CD4-positive, alpha-beta T cell treated with Interleukin-10 for 1 hour (primary cell): ENCODE measurements at regions not wholly inside any gene's neighbourhood (a gene's known extent, or its start where the extent isn't known, plus 50 kb on each side); places are given as distances from the start of the nearest gene placed in this dataset.

Experiments used
- DNase-seq: peaks from one replicate; pipeline ENCODE4 v3.0.0-alpha.2; 2020

DNA sequence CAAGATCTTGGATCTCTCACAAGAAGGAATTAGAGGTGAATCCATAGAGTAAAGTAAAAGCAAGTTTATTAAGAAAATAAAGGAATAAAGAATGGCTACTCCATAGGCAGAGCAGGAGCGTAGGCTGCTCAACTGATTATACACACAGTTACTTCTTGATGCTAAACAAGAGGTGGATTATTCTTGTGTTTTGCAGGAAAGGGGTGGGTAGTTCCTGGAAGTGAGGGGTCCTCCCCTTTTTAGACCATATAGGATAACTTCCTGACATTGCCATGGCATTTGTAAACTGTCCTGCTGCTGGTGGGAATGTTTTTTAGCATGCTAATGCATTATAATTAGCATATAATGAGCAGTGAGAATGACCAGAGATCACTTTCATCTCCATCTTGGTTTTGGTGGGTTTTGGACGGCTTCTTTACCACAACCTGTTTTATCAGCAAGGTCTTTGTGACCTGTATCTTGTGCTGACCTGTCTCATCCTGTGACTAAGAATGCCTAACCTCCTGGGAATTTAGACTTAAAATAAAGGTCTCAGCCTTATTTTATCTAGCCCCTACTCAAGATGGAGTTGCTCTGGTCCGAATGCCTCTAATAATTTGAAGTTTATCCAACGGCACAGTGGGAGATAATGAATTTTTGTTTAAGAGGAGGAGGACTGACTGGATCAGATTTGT lies 165.7 kb upstream of the DMRT1 start:
- DNase-seq: no peak

DNA sequence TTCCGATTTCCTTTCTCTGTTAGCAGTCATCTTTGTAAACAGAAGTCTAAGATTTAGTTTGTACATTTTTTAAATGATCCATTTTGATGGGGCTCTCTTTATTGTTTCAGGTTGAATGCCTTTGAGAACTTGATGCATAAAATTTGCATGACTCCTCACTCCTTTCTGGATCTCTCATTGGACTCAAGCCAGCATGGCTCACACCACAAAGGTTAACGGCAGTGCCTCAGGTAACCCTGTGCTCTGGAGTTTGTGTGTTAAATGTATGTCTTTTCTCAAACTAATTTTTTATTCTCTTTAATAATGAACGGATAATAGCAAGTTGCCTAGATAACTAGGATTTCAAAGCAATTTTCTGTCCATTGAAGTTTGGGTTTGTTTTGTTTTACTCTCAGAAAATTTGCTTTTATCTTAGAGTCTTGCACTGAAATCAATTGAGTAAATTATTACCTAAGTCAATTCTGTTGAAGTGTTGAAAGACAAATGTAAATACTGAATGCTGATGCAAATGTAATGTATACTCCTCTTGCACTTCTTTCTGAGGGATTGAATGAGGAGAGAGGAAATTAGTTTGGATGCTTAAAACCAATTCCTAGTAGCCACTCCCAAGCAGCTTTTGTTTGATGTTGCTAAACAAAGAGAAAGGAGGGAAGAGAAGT lies 164.6 kb upstream of the DMRT1 start:
- DNase-seq: no peak

DNA sequence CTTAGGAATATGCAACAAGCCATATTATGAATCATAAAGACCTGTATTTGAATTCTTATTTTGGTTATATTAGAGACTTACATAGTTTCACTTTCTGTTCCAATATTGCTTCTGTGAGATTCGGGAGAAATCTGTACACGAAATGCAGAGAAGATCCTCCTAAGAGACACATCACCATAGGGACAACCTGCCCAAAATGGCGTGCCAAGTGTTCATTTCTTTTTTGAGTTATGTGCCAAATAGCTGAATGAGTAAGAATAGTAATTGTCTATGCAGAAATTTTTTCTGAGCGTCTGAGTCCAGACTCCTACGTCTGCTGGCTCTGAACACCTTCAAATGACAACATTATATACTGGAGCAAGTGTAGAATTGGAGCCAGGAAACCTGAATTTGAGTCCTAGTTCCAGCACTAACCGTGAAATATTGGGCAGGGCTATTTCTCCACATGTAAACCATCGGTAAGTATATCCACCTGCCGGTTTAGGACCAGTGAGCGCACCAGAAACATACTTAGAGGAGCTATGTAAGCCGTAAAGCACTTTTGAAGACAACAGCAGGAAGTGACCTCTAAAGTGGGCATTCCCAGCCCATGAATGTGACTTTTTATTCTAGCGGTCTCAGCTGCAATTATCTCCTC lies 163.9 kb upstream of the DMRT1 start:
- no peak for DNase-seq

DNA sequence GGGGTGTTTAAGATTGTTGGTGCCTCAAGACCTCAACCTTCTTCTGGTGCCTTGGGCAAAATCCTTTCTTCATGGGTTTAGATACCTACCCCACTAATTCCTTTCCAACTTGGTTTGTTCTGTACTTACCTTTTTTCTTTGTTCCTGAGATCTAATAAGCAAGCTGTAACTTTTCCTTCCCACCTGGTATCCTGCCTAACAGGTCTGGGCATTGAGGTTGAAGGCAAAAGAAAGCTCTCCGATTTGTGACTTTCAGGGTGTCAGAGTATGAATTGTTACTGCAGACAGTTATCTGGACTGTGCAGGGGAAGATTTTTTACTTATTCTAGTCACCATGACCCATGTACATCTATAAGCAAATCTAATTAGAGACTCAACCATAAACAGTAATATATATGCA lies 162.6 kb upstream of the DMRT1 start:
- no peak for DNase-seq

DNA sequence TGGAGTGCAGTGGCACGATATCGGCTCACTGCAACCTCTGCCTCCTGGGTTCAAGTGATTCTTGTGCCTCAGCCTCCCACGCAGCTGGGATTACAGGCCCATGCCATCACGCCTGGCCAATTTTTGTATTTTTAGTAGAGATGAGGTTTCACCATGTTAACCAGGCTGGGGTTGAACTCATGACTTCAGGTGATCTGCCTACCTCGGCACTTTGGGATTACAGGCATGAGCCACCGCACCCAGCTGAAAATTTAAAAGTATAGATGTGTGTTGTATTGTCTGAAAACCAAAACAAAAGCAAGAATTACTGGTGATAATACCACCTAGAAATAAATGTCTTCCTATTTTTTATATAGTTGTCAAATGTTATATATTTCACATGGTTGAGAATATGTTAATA lies 162.0 kb upstream of the DMRT1 start:
- no peak for DNase-seq

DNA sequence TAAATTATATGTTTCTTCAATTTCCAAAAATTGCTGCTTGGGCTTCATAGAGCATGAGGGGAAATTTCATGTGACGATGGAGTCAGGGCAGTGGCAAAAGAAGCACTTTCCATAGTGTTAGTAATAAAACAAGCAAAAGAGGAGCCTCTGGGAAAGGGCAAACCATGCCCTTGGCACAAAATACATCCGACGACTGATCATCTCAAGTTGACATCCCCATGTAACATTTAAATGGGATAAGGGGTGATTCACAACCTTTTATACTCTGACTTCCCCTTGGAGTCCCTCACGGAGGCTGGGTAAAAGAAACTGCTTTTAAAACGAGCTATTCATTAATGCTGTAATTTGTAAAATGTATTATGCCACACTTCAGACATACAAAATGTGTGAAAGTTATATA lies 161.4 kb upstream of the DMRT1 start:
- no peak for DNase-seq

DNA sequence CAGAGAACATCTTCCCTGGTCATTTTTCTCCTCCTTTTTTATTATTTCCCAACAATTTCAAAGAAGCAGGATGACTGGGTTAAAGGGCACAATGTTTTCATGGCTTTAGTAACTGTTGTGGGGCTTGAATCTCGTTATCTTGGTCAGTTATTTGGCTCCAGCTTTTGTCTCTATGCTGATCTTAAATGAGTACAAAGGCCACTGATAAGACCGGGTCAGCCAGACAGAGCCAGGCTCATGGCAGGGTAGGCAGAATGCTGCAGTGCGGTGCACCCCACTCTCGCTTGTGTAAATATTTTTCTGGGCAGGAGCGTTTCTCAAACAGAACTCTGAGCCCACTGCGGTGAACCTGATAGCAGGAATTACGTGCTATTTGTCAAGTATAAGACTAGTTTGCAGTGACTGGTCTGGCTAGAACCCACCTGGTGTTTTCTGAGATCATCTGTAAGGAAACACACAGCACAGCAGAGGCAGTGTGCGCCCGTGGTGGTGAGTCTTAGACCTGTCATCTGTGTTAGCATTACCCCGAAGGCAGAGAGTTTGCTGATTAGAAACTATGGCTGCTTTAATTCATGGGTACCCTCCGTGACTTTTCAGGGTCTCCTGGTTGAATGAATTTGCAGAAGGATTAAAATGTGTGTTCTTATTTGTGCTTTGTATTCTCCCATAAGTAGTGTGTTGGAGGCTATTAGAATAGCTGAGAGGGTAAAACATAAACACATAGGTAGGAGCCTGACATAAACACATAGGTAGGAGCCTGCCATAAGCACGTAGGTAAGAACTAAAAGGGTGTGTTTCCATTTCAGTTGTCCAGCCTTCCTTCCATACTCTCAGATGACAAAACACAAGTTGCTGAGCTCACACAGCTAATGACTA lies 158.6 kb upstream of the DMRT1 start:
- no peak for DNase-seq

DNA sequence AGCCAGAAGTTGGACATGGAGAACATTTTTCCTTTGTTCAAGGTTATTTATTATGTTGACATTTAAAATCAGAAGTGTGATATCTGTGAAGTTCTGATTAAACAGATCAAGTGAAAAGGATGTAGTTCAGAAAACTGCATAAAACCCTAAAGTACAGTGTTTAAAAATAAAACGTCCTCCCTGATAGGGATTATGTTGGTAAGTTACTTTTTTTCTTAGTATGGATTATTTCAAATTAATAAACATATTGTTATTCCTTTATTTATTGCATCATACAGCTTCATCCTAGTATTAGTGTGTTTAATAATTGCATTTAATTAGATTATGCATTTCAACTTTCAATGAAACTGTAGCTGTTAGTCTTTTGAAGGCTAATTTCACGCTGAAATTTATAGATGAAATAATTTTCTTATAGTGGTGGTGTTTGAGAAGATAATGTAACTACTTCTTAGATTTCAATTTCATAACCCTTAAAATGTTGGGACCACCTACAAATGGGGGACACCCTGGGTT lies 157.9 kb upstream of the DMRT1 start:
- DNase-seq: no peak

DNA sequence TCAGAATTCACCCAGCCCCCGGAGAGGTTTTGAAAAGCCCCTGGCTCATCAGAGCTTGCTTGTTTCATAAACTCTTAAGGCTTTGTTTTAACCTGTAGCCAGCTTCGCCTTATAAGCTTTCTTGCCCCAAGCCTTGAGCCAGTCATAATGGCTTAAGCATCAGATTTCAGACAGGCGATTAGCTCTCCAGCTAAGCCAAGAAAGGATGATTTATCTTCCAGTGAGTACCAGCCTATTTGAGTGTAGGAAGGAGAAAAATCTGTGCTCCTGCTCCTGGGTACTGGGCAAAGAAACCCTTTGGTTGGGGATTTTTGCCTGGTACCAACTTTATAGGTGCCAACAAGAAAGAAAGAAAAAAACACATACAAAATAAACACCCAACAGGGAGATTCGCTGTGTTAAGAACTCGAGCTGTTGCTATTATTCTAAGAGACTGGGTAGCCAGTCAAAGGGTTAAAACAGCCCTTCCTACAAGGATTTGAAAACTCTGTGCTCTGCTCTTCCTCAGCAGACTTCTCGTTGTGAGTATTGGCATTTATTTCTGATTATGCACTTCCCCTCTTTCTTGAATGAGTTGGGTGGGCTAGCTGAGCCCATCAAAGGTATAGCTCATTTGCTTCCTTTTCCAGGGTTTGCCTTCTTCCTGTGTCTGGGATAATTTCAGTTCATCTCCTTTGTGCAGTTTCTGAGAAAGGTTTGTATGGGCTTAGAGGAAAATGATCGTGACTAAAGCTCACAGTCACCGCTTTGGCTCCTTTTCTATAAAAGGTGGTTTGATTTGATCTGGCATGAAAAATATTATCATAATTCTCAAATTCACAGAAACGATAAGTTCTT lies 157.2 kb upstream of the DMRT1 start:
- no peak for DNase-seq

DNA sequence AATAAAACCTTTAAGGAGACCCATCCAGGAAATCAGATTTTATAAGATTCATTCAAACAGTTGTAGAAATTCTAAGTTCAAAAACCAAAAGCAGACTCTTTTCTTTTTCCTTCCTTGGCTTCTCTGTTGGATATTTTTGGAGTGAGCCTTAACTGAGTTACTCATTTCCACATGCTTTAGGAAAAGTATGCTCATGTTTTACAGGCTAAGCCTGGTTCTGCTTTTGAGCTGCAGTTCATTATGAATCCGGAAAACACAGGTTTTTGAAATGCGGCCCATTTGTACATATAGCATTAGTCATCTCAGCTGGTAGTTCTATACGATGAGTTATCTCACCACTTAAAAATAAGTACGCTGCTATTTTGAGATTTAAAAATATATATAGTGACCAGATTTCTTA lies 156.6 kb upstream of the DMRT1 start:
- no peak for DNase-seq

DNA sequence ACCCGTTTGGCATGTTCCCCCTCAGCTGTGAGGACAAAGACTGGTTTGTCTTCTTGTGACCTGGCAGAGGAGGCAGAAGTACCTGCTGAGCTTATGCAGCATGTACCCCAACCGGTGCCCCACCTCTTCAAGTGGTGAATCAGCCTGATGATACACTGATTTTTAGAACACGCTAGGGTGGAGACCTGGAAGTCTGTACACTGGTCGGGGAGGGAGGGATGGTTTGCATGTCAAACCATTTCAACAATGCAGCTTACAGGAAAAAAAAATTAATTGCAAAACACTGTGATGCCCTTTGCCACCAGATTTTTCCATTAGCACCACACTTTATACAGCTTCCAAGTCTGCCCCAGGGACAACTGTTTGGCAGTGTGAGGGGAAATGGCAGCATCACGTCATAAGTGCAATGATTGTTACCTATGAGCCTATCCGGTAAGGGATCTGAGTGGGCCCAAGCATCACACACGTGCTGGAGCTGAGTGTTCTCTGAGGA lies 155.1 kb upstream of the DMRT1 start:
- DNase-seq: no peak

DNA sequence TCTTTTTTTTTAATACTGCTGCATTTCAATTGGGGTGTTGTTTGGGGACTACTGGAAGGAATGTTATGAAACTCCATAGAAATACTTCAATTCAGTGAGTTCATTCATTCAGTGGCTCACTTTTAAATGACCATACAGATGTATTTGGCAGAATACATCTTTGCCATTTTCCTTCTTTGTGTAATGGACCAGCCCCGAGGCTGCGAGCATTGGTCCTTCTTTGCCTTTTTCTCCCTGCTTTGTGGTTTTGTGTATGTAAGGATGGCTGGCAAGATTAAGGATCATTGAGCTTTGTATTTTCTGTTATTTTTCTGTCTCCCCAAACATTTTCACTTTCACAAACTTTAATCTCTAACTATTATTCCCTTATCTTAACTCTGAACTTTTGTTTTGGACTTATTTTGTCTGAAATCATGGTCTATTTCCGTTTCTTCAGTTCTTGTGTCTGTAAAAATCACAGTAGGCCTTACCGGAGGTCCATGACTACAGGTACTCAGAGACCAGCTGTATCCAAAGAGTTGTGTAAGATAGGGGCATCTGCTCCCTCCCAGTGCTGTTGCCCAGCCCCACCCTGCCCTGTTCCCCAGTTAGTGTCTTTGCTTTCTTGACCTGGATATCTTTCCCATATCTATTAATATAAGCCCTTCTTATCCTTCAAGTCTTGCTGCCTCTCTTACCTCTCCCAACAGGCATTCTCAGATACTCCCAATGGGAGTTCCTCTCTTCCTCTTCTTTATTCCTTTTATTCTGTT lies 154.3 kb upstream of the DMRT1 start:
- DNase-seq: no peak

DNA sequence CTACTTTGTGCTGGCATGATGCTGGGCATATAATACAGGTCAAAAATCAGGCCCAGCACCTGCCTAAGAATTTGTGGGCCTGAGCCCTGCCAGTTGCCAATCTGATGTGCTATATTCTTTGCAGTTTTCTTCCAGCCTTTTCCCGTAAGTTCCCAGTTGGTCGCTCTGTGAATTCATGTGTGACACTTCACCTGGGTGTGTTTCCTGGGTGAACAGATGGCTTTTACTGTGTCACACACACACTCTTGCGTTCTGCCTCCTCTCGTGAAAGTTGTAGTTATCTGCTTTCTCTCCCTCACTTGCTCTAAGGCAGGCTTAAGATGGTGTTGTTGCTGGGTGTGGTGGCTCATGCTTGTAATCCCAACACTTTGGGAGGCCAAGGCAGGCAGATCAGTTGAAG lies 153.5 kb upstream of the DMRT1 start:
- no peak for DNase-seq

DNA sequence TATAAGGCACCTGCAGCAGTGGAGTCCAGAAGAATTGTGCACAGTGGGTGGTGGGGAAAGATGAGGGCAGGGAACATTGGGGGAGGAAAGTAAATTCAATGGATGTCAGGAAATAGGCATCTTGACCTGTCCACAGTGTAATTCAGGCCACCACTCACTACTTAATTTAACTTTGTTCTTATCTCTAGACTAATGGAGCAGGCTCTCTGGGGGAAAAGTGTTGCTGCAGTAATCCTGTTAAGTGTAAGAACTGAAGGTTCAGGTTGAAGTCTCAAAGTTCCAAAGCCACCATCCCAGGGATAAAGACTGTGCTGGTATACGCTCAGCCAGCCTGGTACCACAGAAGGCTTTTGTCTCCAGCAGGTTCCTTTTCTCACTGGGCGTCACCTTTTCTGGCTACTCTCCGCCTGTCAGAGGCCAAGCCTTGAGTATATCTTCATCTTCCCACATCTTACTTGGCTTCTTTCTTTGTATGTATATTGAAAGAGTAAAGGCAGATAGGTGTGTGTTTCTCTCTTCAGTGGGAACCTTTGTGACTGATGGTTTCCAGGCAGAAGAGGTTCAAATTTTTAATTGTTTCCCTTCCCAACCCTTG lies 150.9 kb upstream of the DMRT1 start:
- no peak for DNase-seq

DNA sequence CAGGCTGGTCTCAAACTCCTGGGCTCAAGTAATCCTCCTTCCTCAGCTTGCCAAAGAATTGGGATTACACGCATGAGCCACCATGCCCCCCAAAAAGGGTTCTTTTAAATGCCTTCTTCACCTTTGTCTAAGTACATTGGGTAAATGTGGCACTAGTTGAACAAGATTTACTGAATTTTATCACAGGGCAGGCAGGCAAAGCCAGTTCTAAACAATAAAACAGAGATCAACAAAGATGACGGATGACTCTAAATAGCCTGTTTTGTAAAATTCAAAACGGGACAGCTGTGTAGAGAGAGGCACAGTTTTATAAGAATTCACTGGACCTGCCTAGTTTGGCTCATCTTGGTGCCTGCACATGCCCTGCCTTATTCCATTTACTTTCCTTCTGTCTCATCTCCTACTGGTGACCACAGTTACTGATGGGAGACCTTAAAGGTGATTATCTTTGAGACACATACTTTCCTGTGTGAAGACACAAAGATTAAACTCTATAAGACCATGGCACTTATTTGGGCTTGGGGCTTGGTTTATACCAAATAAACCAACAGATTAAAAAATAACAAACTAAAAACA lies 149.6 kb upstream of the DMRT1 start:
- no peak for DNase-seq

DNA sequence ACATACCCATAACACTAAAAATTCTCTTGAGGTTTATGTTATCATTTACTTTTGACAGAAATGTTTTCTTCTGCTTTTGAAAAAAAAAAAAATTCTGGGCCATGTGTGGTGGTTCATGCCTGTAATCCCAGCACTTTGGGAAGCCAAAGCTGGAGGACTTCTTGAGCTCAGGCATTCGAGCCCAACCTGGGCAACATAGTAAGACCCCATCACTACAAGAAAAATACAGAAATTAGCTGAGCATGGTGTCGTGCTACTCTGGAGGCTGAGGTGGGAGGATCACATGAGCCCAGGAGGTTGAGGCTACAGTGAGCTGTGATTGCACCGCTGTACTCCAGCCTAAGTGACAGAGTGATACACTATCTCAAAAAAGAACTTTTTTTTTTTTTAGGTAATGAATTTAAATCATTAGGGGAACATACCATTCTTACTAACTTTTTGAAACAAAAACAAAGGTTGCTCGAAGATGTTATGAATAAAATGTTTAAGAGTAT lies 148.8 kb upstream of the DMRT1 start:
- DNase-seq: no peak

DNA sequence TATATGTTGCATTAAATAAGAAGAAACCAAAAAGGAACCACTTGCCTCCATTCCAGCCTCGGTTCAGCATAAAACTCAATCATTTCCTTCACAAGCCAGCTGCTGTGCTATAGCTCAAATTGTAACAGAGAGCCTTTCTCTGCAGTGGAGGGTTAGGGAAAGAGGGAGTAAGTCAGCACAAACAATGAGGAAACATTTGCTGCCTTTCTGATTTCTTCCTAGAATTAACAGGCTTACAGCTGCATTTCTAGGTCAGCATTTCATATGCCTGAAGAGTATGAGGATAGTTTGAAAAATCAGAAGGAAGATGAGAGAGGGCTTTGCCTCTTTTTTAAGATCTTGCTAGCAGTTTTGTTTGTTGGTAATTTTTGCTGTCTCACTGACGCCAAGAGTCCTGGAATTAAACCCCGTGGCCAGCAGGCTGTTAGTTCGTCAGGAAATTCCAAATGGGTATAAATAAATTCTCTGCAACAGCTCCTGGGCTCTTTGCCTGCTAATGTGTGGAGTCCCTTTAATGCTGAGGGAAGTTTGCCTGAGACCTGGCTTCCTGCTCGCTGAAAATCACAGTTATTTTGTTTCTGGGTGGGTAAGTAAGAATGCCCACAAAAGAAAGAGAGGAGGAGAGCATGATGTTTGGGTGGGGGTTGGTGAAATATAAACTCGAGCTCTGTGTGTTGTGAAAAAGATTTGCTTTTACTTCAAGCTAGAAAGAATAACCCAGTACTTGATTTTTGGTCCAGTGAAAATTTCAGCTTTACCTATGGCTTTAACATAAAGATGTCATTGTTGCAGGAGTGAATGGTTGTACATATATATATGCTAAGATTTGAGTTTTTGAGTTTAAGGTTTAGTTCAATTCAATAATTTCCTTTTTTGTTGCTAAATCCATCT lies 148.1 kb upstream of the DMRT1 start:
- DNase-seq: no peak

DNA sequence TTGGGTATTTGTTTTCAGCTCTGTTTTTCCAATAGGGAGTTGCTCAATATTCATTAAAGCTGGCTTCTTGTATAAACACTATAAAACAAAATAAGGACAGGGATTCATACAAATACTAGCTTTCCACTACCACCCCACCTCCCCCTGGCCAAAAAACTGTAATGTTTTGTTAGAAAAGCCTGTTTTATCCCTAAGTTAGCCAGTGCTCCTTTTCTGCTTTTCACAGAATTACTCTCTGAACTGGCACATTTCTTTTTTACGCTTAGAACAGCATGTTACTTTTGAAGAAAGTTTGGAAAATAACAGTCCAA lies 147.4 kb upstream of the DMRT1 start:
- DNase-seq: no peak

DNA sequence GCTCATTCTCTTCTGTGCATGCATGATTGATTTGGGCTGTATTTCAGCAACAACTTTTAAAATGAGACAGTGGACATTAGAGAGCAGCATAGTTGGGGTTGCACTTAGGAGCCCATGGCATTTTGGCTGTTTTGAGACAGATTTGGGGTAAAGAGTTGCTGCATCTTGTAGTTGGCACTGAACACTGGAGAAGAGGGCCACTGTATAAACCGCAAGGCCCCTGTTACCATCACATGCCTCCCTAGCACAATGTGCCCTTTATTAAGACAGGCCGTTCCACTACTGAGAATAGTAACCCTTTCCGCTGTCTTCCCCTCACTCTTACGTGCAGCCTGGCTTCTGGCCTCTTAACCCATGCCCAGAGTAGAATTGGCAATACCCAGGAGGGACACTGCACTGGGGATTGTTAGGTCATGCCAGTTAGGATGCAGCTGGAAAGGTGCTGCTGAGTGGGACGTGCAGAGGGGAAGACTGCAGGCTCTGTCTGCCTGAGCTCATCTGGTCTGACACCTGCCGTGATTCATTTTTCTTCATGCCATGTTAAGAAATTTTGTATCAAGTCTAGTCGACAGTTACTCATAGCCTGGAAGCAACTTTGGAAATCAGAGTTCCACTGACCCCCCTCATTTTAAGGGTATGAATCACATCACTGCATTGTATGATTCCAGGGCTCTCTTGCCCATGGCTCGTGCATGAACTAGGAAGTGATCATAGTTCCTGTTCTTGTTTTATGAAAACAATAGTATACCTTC lies 146.9 kb upstream of the DMRT1 start:
- no peak for DNase-seq
